ENCODE measurements at regions not wholly inside any gene's neighbourhood (a gene's known extent, or its start where the extent isn't known, plus 50 kb on each side); places are given as distances from the start of the nearest gene placed in this dataset.

DNA sequence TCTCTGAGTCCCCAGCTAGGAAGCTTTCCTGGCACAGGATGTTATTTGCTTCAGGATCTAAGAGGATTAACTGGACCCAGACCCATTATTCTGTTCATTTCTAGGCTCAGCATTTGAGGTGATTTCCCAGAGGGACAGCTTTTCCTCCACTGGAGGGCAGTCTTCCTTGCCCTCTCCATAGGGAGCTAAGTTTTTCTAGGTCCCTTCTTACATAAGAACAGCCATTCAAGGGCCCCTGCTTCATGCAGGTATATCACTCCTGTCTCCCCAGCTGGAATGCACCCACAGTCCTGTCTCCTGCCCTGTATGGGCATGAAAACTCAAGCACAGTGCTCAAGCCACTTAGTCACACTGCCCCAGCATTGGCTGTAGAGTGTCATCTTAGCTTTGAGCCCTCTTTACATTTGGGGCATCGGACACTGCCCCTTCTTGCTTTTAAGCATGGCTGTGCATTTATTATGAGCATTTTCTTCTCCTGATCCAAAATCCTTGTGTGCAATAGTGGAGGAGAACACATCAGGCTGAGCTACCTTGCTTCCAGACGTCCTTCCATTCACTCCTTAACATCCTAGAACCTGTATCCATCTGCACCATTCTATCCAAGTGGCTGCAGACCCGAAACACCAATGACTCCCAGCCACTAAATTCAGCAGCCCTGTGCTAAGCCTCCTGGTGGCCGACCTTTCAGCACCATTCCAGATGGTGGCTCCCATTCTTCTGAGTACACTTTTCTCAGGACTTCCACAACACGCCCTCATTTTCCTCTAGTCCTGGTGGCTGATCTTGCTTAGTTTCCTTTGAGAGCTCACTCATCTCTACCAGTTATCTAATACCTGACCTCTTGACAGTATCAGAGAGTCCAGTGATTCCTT, 80.0 kb downstream of the COPS8 start:
- in situ Hi-C loops (cut with HindIII; ENCODE audit: low pct_unique_long_range_greater_than_20kb, low sequenced_read_pairs), result no loop called here
- peak; percentile 51 for DNase-seq (ENCODE audit: low read depth, low spot score)

GRCh38 chr2:237167038-237167437, 81.3 kb downstream of the COPS8 start:
- in situ Hi-C loops (cut with HindIII; ENCODE audit: low pct_unique_long_range_greater_than_20kb, low sequenced_read_pairs), result no loop called here
- no peak for DNase-seq (ENCODE audit: low read depth, low spot score)

- DNase-seq (ENCODE audit: low read depth, low spot score), result no peak
- in situ Hi-C loops (cut with HindIII; ENCODE audit: low pct_unique_long_range_greater_than_20kb, low sequenced_read_pairs), result no loop called here
Measured at GRCh38 chr2:237167934-237168333, 82.2 kb downstream of the COPS8 start.

DNA sequence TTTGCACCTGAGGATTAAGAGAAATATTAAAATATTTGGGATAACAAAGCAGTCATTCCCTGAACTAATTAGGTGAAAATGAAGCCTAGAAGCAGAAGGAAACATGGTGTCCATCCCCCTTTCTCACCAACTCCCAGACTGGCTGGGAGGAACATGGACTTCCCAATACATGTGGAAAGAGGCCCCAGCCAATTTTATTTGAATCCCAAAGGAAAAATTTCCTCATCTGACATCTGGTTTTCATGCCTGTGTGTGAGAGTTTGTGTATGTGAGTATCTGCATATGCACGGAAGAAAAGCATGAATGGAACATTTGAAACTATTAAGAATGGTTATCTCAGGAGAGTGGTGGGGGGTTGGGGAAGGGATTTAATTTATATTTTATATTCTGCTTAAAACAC, 84.3 kb downstream of the COPS8 start:
- no peak for DNase-seq (ENCODE audit: low read depth, low spot score)
- in situ Hi-C loops (cut with HindIII; ENCODE audit: low pct_unique_long_range_greater_than_20kb, low sequenced_read_pairs), result no loop called here

- in situ Hi-C loops (cut with HindIII; ENCODE audit: low pct_unique_long_range_greater_than_20kb, low sequenced_read_pairs), result no loop called here
- DNase-seq (ENCODE audit: low read depth, low spot score), result no peak
Measured at GRCh38 chr2:237171396-237171795, 85.7 kb downstream of the COPS8 start.

- in situ Hi-C loops (cut with HindIII; ENCODE audit: low pct_unique_long_range_greater_than_20kb, low sequenced_read_pairs), result no loop called here
- DNase-seq (ENCODE audit: low read depth, low spot score), result no peak
Measured at GRCh38 chr2:237171881-237172280, 86.2 kb downstream of the COPS8 start.

DNA sequence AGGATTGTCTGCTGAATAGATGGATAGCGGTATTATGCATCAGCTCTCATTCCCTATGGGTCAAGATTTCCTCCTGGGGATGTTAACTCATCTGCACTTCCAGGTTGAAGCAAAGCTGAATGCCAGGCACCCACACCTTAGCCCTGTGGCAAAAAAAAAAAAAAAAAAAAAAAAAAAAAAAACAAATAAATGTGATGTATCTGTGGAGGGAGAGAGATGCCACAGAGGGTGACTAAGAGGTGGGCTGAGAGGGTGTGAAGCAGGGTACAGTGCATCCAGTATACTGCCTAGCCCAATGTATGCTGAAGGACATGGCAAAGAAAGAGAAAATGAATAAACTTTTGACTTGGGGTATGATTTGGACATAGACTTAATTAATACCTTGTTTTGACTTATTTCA, 91.4 kb downstream of the COPS8 start:
- in situ Hi-C loops (cut with HindIII; ENCODE audit: low pct_unique_long_range_greater_than_20kb, low sequenced_read_pairs), result no loop called here
- no peak for DNase-seq (ENCODE audit: low read depth, low spot score)

DNA sequence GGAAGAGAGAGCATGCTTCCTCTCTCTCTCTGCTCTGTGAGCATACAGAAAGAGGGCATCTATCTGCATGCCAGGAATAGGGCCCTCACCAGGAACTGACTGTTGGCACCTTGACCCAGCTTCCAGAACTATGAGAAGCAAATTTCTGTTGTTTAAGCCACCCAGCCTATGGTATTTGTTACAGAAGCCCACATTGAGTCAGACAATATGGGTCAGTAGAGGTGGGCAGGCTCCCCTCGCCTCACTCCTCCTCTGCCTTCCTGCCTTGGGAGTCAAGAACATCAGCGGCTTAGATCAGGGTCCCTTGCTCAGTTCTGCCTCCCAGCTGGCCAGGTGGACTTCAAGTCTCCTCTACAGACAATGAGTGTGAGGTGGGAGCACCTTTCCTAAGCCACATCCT, 92.3 kb downstream of the COPS8 start:
- DNase-seq (ENCODE audit: low read depth, low spot score), result no peak

GRCh38 chr2:237178396-237178795, 92.7 kb downstream of the COPS8 start:
- DNase-seq (ENCODE audit: low read depth, low spot score), result no peak
- in situ Hi-C loops (cut with HindIII; ENCODE audit: low pct_unique_long_range_greater_than_20kb, low sequenced_read_pairs), result no loop called here

More for the DNA sequence above, 92.3 kb downstream of the COPS8 start:
- in situ Hi-C loops (cut with HindIII; ENCODE audit: low pct_unique_long_range_greater_than_20kb, low sequenced_read_pairs), result no loop called here

DNA sequence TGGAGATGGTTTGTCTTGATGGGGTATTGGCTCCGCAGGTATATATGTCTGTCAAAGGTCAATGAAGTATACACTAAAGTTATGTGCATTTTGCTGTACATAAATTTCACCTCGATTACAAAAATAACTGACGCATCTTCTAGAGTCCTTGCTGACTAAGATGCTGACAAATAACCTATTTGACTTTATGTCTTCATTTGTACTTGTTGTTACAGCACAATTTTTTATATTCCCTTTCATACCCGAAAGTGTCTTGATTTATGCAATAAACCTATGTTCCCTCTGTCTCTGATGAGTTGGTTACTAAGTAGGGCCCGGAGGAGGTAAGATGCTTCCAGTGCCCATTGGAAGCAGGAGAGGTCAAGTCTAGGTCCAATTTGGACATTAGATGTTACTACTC, 93.5 kb downstream of the COPS8 start:
- DNase-seq (ENCODE audit: low read depth, low spot score), result no peak
- in situ Hi-C loops (cut with HindIII; ENCODE audit: low pct_unique_long_range_greater_than_20kb, low sequenced_read_pairs), result no loop called here

DNA sequence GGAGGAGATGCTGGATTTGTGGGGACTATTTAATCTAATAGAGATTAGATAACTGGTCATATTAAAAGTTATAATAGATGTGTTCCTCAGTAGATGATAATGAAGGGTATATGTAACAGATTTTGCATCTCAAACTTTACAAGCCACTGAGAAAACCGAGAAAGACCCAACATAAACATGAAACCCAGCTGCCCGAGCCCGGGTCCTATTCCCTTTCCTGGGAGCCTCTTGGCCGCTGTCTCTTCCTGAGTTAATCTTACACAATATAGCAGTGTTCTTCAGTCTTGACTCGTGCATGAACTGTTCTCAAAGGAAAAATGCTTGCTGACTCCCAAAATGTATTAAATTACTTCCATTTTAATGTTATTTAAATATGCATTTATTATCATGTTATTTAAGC, 94.5 kb downstream of the COPS8 start:
- in situ Hi-C loops (cut with HindIII; ENCODE audit: low pct_unique_long_range_greater_than_20kb, low sequenced_read_pairs), result no loop called here
- no peak for DNase-seq (ENCODE audit: low read depth, low spot score)

GRCh38 chr2:237180987-237181386, 95.3 kb downstream of the COPS8 start:
- in situ Hi-C loops (cut with HindIII; ENCODE audit: low pct_unique_long_range_greater_than_20kb, low sequenced_read_pairs), result no loop called here
- DNase-seq (ENCODE audit: low read depth, low spot score), result no peak

GRCh38 chr2:237181844-237182243, 96.2 kb downstream of the COPS8 start:
- no peak for DNase-seq (ENCODE audit: low read depth, low spot score)
- in situ Hi-C loops (cut with HindIII; ENCODE audit: low pct_unique_long_range_greater_than_20kb, low sequenced_read_pairs), result no loop called here

- in situ Hi-C loops (cut with HindIII; ENCODE audit: low pct_unique_long_range_greater_than_20kb, low sequenced_read_pairs), result no loop called here
- DNase-seq (ENCODE audit: low read depth, low spot score), result no peak
Measured at GRCh38 chr2:237182422-237183123, 96.9 kb downstream of the COPS8 start.

DNA sequence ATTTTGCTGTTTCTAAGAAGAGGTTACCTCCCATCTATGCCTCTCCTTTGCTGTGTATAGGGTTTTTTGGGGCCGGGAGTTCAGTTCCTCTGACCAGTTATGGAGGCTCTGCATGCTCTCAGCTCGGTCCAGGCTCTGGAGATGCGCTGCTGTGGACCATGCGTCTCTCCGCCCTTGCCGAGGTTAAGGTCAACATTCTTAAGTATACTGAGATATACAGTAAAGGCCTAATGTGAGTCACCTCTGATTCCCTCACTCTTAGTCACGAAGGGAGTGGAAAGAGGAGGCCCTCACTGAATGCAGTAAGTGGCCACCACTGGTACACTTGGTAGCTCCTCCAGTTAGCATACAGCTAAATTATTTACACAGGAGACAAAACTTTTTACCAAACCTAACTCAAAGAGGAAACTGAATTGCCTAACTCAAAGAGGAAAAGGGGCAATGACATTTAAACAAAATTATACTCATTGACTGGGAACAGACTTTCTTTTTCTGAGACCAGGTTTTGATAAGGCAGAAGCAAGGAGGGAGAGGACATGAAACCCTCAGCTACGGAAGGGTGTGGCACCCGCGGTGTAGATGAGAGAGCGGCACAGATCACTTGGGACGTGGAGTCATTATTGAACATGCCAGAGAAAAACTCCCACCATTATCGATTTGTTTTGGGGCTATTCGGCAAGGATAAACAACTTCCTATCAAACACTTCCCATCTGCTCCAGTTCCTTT, 98.7 kb downstream of the COPS8 start:
- no peak for DNase-seq (ENCODE audit: low read depth, low spot score)
- in situ Hi-C loops (cut with HindIII; ENCODE audit: low pct_unique_long_range_greater_than_20kb, low sequenced_read_pairs), result no loop called here

DNA sequence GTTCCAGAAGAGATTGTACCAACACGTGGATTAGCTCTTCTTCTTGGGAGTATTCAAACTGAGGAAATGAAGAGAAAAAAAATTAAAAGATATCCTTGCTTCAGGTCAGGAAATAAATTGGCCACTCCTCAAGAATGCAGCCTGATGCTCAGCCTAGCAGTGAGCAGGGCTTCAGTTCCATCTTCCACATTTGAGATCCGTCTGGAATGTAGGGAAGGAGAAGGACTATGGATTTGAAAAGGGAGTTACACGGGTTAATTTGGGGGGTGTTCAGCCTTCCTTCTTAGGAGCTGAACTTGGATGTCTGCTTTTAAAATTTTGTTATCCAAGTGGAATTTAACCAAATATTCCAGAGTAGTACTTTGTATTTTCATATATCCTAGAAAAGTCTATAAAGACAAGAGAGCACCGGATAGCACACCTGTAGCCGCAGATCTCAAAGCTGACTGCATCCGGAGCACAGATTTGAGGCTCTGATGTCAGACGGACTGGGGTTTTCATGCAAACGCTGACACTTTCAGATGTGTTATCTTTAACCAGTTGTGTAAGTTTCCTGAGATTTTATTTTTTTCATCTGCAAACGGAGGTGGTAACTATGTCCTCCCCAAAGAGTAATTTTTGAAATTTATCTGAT, 99.3 kb downstream of the COPS8 start:
- no peak for DNase-seq (ENCODE audit: low read depth, low spot score)
- in situ Hi-C loops (cut with HindIII; ENCODE audit: low pct_unique_long_range_greater_than_20kb, low sequenced_read_pairs), result no loop called here

DNA sequence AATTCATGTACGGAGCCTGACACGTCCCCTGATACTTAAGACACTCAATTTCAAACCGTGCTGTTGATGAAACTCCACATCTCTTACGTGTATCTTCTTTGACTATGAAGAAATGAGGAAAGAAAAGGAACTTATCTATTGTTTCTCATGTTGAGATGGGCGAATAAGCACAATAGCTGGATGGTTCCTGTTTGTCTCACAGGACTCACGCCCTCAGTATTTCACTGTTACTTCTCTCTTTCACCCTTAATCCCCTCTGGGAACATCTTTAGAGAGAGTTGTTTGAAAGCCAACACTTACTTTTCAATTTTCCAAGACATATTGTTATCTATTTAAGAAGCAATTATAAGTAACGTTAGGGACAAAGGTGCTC, 99.8 kb downstream of the COPS8 start:
- DNase-seq (ENCODE audit: low read depth, low spot score), result no peak
- in situ Hi-C loops (cut with HindIII; ENCODE audit: low pct_unique_long_range_greater_than_20kb, low sequenced_read_pairs), result no loop called here

GRCh38 chr2:237189799-237190198, 104.1 kb downstream of the COPS8 start:
- no peak for DNase-seq (ENCODE audit: low read depth, low spot score)
- in situ Hi-C loops (cut with HindIII; ENCODE audit: low pct_unique_long_range_greater_than_20kb, low sequenced_read_pairs), result no loop called here

Measured in SK-MEL-5 (cell line).